GM12878 (cell line): ENCODE measurements at regions not wholly inside any gene's neighbourhood (a gene's known extent, or its start where the extent isn't known, plus 50 kb on each side); places are given as distances from the start of the nearest gene placed in this dataset.

Source experiments
- ATAC-seq: fragments of 200-7000 bp; cut with Tn5 transposase; 3 replicates; pipeline ENCODE4 v1.9.1; 2020; ENCODE audit warnings: mild to moderate bottlenecking, moderate library complexity
- BruUV-seq: library from RNA; stranded (reverse); fragments of 400-500 nt; replicated peaks from 2 replicates; lab custom pipeline; 2021; lab: Mats Ljungman, UMichigan
- CTCF ChIA-PET: fragments of 300-600 bp; sonication (Branson Sonifier 250); formaldehyde crosslinking; extraction: SDS; loops from one replicate; lab custom pipeline; 2021; ENCODE audit warnings: inconsistent platforms; lab: Yijun Ruan, JAX
- POLR2A ChIA-PET: fragments of 350-600 bp; formaldehyde crosslinking; extraction: SDS; loops from one replicate; lab custom pipeline; 2021; ENCODE audit warnings: inconsistent platforms; lab: Charles Lee
- RAD21 ChIA-PET: fragments of 300-600 bp; sonication (Branson Sonifier 250); formaldehyde crosslinking; loops from one replicate; lab custom pipeline; 2023; ENCODE audit warnings: antibody characterized with exemption; ENCODE audit not compliant: unreplicated experiment; lab: Charles Lee
- SMC1A ChIA-PET: fragments of 300-600 bp; sonication (Branson Sonifier 250); formaldehyde crosslinking; loops from one replicate; lab custom pipeline; 2023; ENCODE audit not compliant: unreplicated experiment, uncharacterized antibody; lab: Charles Lee
- DNase-seq: peaks from one replicate; pipeline ENCODE4 v3.0.0-alpha.2; 2011; ENCODE audit warnings: low read depth, low spot score
- FAIRE-seq: peaks from 3 replicates; lab custom pipeline; 2011; peaks lifted over from hg19 to GRCh38; lab: Jason Lieb, UNC
- H2AFZ ChIP-seq: 2 replicates; pipeline ENCODE4 v1.6.0; 2011; ENCODE audit warnings: low read depth, low read length, control low read depth; ENCODE audit not compliant: control insufficient read depth
- H3K27ac ChIP-seq: 2 replicates; pipeline ENCODE4 v1.5.1; 2011; ENCODE audit warnings: control low read depth; ENCODE audit not compliant: control insufficient read depth, insufficient read depth
- H3K27me3 ChIP-seq, 2 experiments: replicated peaks in 1 of 2; 2 replicates each; pipeline versions ENCODE4 v1.6.0 to v1.6.1; 2011; ENCODE audit warnings: low read length in 1 of 2; ENCODE audit not compliant: control insufficient read depth in 2 of 2, insufficient read depth in 2 of 2
- H3K36me3 ChIP-seq, 2 experiments: 2 replicates each; pipeline ENCODE4 v1.5.1; 2011; ENCODE audit warnings: low read length in 1 of 2; ENCODE audit not compliant: control insufficient read depth in 2 of 2, insufficient read depth in 2 of 2
- H3K4me1 ChIP-seq: 2 replicates; pipeline ENCODE4 v1.6.1; 2011; ENCODE audit warnings: mild to moderate bottlenecking, low read length, moderate library complexity, mixed read lengths; ENCODE audit not compliant: control insufficient read depth, insufficient read depth
- H3K4me2 ChIP-seq: 2 replicates; pipeline ENCODE4 v1.6.0; 2011; ENCODE audit warnings: control low read depth; ENCODE audit not compliant: control insufficient read depth, insufficient read depth
- H3K4me3 ChIP-seq: fragments of 200-600 bp; sonication (generic); 2 replicates; pipeline ENCODE4 v1.5.1; 2016
- H3K79me2 ChIP-seq: 2 replicates; pipeline ENCODE4 v1.6.0; 2011; ENCODE audit warnings: low read length; ENCODE audit not compliant: control insufficient read depth, insufficient read depth
- H3K9ac ChIP-seq: 2 replicates; pipeline ENCODE4 v1.8.0; 2011; ENCODE audit warnings: low read length, control low read depth, mixed read lengths; ENCODE audit not compliant: control insufficient read depth, insufficient read depth
- H3K9me3 ChIP-seq: replicated peaks from 3 replicates; pipeline ENCODE4 v1.5.1; 2011; ENCODE audit warnings: mild to moderate bottlenecking, low read length; ENCODE audit not compliant: control insufficient read depth, insufficient read depth
- H4K20me1 ChIP-seq: 2 replicates; pipeline ENCODE4 v1.6.0; 2011; ENCODE audit not compliant: control insufficient read depth, insufficient read depth
- CBX3 ChIP-seq: fragments of 200-600 bp; sonication (generic); IDR thresholded peaks from 2 replicates; pipeline ENCODE4 v1.6.1; 2016; ENCODE audit warnings: low read depth, borderline replicate concordance
- EGR1 ChIP-seq, 2 experiments: IDR thresholded peaks; 1 replicate in 1 of 2; 2 replicates in 1 of 2; pipeline ENCODE4 v1.6.1; 2011 to 2012; ENCODE audit warnings: low read depth in 2 of 2, low read length in 2 of 2, borderline replicate concordance in 1 of 2, mild to moderate bottlenecking in 1 of 2, moderate library complexity in 1 of 2
- IRF3 ChIP-seq: fragments of 450-650 bp; IDR thresholded peaks from 2 replicates; pipeline ENCODE4 v1.6.1; 2014; ENCODE audit warnings: mild to moderate bottlenecking
- MLLT1 ChIP-seq: fragments of 450-650 bp; IDR thresholded peaks from 2 replicates; pipeline ENCODE4 v1.6.1; 2016; ENCODE audit warnings: mild to moderate bottlenecking
- MXI1 ChIP-seq: fragments of 150-350 bp; IDR thresholded peaks from 2 replicates; pipeline ENCODE4 v1.6.1; 2011; ENCODE audit warnings: low read depth, mild to moderate bottlenecking, inconsistent platforms, low read length, improper control_type of control experiment
- SIN3A ChIP-seq: IDR thresholded peaks from 2 replicates; pipeline ENCODE4 v1.6.1; 2012; ENCODE audit warnings: low read depth, low read length, improper control_type of control experiment
- SPI1 ChIP-seq: IDR thresholded peaks from 2 replicates; pipeline ENCODE4 v1.6.1; 2011; ENCODE audit warnings: low read depth, mild to moderate bottlenecking, low read length, moderate library complexity, borderline replicate concordance; ENCODE audit not compliant: insufficient read depth
- TCF7 ChIP-seq: IDR thresholded peaks from 2 replicates; pipeline ENCODE4 v1.6.1; 2014; ENCODE audit warnings: antibody characterized with exemption, borderline replicate concordance
- ZBED1 ChIP-seq: IDR thresholded peaks from 2 replicates; pipeline ENCODE4 v1.6.1; 2016; ENCODE audit warnings: borderline replicate concordance
- ZNF384 ChIP-seq: IDR thresholded peaks from 2 replicates; pipeline ENCODE4 v1.6.1; 2012; ENCODE audit warnings: low read depth, mild to moderate bottlenecking, low read length, improper control_type of control experiment, borderline replicate concordance
- WGBS: methylation state at CpG from one replicate; pipeline ENCODE4 v1.1.6; 2016; ENCODE audit warnings: low lambda C conversion rate; ENCODE audit not compliant: insufficient replicate concordance, insufficient coverage; ENCODE audit errors: missing lambda C conversion rate; 5-methylcytosine and 5-hydroxymethylcytosine counted together
- in situ Hi-C: fragments of 300-500 bp; cut with MboI; formaldehyde crosslinking; loops from 9 replicates; pipeline ENCODE4 v1.14.3; 2018; ENCODE audit warnings: mixed read lengths
- intact Hi-C: fragments of 100-400 bp; cut with micrococcal nuclease; formaldehyde crosslinking; loops from one replicate; pipeline ENCODE4 v1.14.2; 2022; ENCODE audit not compliant: unreplicated experiment

GRCh38 chr17:77585142-77585860 is 373.2 kb upstream of the TNRC6C start:
- no peak for ATAC-seq
- Histone ChIP-seq H3K9ac (no peak overlapping the region), H3K79me2 (no peaks in the 10 kb centered on the region), H3K4me3 (no peak overlapping the region), H3K4me1 (no peaks in the 10 kb centered on the region), H3K36me3 (no peaks in the 10 kb centered on the region), H3K9me3 (no peaks in the 10 kb centered on the region), H3K27me3 (no peaks in the 10 kb centered on the region)
- no peak for FAIRE-seq
- ChIA-PET RAD21 (no interaction called here), CTCF (interaction anchor here (0.6 kb wide), 1 partner anchor 111 kb away, joined by 3 read pairs; no protein-coding TSS in a partner anchor), POLR2A (no interaction called here)
- in situ Hi-C loops, result no loop called here
- DNase-seq, result no peak
- intact Hi-C loops, result no loop called here
- no TSS peak for BruUV-seq
- TF ChIP-seq SIN3A (no peak), ZNF384 (no peak), SPI1 (no peak), EGR1 (IDR thresholded peaks at IDR 0.05; ENCODE audit: borderline replicate concordance in 1 of 2, low read depth in 2 of 2, low read length in 2 of 2) (no peak), TCF7 (no peak), IRF3 (no peak), MXI1 (no peak), CBX3 (no peak), MLLT1 (no peak), ZBED1 (no peak)
- TF ChIP-seq, all 136 proteins: peak for 0
- Histone ChIP-seq H3K4me2 (no peak overlapping the region), H3K27ac (no peak overlapping the region), H2AFZ (no peak overlapping the region), H4K20me1 (no peaks in the 10 kb centered on the region)
- 33% methylated on average over 9 of the region's 9 CpGs for WGBS
- SMC1A ChIA-PET, result no interaction called here
